ENCODE measurements at regions not wholly inside any gene's neighbourhood (a gene's known extent, or its start where the extent isn't known, plus 50 kb on each side); places are given as distances from the start of the nearest gene placed in this dataset.

- H3K9me3 Mint-ChIP-seq: no peaks in the 10 kb centered on the region
- H3K79me2 ChIP-seq (replicated peaks; ENCODE audit: insufficient read depth): no peaks in the 10 kb centered on the region
- H3K36me3 ChIP-seq (ENCODE audit: insufficient read depth): no peaks in the 10 kb centered on the region
- no peak overlapping the region for H3K27ac ChIP-seq (ENCODE audit: low read depth)
- H3K36me3 Mint-ChIP-seq (ENCODE audit: low read depth): no peaks in the 10 kb centered on the region
- H3K4me2 ChIP-seq: no peak overlapping the region
- no peaks in the 10 kb centered on the region for H4K20me1 ChIP-seq (replicated peaks; ENCODE audit: insufficient read depth)
- peaks cover 21% of the 10 kb centered on the region for H3K4me1 Mint-ChIP-seq
- H2AFZ ChIP-seq: no peak overlapping the region
- 0 out of 2 replicates have a peak, but pooled peaks cover 3% of the 10 kb centered on the region for H3K4me1 ChIP-seq (ENCODE audit: insufficient read depth)
- no peaks in the 10 kb centered on the region for H3K27me3 ChIP-seq (ENCODE audit: insufficient read depth)
- H3K27me3 Mint-ChIP-seq (ENCODE audit: insufficient read depth, low read depth, poor library complexity): no peaks in the 10 kb centered on the region
- no peak for TF ChIP-seq POLR2AphosphoS5 (IDR thresholded peaks at IDR 0.05; ENCODE audit: low read depth)
- no peak for TF ChIP-seq ZNF462 (CRISPR knock-in tag; IDR thresholded peaks at IDR 0.05)
- TF ChIP-seq, protein P1, sequence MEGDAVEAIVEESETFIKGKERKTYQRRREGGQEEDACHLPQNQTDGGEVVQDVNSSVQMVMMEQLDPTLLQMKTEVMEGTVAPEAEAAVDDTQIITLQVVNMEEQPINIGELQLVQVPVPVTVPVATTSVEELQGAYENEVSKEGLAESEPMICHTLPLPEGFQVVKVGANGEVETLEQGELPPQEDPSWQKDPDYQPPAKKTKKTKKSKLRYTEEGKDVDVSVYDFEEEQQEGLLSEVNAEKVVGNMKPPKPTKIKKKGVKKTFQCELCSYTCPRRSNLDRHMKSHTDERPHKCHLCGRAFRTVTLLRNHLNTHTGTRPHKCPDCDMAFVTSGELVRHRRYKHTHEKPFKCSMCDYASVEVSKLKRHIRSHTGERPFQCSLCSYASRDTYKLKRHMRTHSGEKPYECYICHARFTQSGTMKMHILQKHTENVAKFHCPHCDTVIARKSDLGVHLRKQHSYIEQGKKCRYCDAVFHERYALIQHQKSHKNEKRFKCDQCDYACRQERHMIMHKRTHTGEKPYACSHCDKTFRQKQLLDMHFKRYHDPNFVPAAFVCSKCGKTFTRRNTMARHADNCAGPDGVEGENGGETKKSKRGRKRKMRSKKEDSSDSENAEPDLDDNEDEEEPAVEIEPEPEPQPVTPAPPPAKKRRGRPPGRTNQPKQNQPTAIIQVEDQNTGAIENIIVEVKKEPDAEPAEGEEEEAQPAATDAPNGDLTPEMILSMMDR (conservative IDR thresholded peaks at IDR 0.05; ENCODE audit: low read depth in 2 of 2): no peak
- no peak for TF ChIP-seq NANOG (IDR thresholded peaks at IDR 0.05; ENCODE audit: borderline replicate concordance)
- TF ChIP-seq ETS1 (IDR thresholded peaks at IDR 0.05): no peak
- TF ChIP-seq, protein P2, sequence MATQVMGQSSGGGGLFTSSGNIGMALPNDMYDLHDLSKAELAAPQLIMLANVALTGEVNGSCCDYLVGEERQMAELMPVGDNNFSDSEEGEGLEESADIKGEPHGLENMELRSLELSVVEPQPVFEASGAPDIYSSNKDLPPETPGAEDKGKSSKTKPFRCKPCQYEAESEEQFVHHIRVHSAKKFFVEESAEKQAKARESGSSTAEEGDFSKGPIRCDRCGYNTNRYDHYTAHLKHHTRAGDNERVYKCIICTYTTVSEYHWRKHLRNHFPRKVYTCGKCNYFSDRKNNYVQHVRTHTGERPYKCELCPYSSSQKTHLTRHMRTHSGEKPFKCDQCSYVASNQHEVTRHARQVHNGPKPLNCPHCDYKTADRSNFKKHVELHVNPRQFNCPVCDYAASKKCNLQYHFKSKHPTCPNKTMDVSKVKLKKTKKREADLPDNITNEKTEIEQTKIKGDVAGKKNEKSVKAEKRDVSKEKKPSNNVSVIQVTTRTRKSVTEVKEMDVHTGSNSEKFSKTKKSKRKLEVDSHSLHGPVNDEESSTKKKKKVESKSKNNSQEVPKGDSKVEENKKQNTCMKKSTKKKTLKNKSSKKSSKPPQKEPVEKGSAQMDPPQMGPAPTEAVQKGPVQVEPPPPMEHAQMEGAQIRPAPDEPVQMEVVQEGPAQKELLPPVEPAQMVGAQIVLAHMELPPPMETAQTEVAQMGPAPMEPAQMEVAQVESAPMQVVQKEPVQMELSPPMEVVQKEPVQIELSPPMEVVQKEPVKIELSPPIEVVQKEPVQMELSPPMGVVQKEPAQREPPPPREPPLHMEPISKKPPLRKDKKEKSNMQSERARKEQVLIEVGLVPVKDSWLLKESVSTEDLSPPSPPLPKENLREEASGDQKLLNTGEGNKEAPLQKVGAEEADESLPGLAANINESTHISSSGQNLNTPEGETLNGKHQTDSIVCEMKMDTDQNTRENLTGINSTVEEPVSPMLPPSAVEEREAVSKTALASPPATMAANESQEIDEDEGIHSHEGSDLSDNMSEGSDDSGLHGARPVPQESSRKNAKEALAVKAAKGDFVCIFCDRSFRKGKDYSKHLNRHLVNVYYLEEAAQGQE (IDR thresholded peaks at IDR 0.05; ENCODE audit: unreplicated experiment): no peak
- TF ChIP-seq JUNB (IDR thresholded peaks at IDR 0.05; ENCODE audit: unreplicated experiment): no peak
- no peak for TF ChIP-seq STAT1 (IDR thresholded peaks at IDR 0.05; ENCODE audit: unreplicated experiment)
- no peak for TF ChIP-seq ZNF331 (CRISPR knock-in tag; IDR thresholded peaks at IDR 0.05; ENCODE audit: low read depth)
- TF ChIP-seq EZH2phosphoT487 (IDR thresholded peaks at IDR 0.05; ENCODE audit: unreplicated experiment): no peak
- TF ChIP-seq EZH2 (IDR thresholded peaks at IDR 0.05; ENCODE audit: low read depth, unreplicated experiment): no peak
- no peak for TF ChIP-seq ZNF114 (CRISPR knock-in tag; IDR thresholded peaks at IDR 0.05)
- TF ChIP-seq CREB1 (CRISPR knock-in tag; IDR thresholded peaks at IDR 0.05; ENCODE audit: low read depth): no peak
- ATAC-seq (no peak), DNase-seq (ENCODE audit: low spot score) (no peak)
- no peak overlapping the region for H3K4me3 ChIP-seq
- no peak overlapping the region for H3K27ac Mint-ChIP-seq
- no peak overlapping the region for H3K4me3 Mint-ChIP-seq
- H3K9me2 ChIP-seq (ENCODE audit: insufficient read depth): no peaks in the 10 kb centered on the region
- H3F3A ChIP-seq (replicated peaks; ENCODE audit: low read depth): no peaks in the 10 kb centered on the region
These were observed 813.4 kb downstream of the MAFB start for GRCh38 chr20:39875492-39876110.
